Natural killer cell treated with Interleukin-12 subunit alpha and Interleukin-12 subunit beta and Interleukin-15 and Interleukin-18, amount 100 ng/mL, for 72 hours (primary cell): ENCODE measurements at regions not wholly inside any gene's neighbourhood (a gene's known extent, or its start where the extent isn't known, plus 50 kb on each side); places are given as distances from the start of the nearest gene placed in this dataset.

ENCODE experiments used
- ATAC-seq, 2 donors: fragments of 150-1000 bp; cut with Tn5 transposase in 1 of 2; sonication (Bioruptor Pico), chemical (Tn5 transposase) in 1 of 2; 2 replicates each; pipeline ENCODE4 v1.10.0; 2021
- DNase-seq: peaks from one replicate; pipeline ENCODE4 v3.0.0; 2022; ENCODE audit warnings: low spot score
- H3K27ac Mint-ChIP-seq, 2 donors: 1 replicate in 1 of 2; 2 replicates in 1 of 2; pipeline ENCODE4 v1.8.0; 2022; ENCODE audit warnings: mixed read lengths in 2 of 2, mild to moderate bottlenecking in 1 of 2, moderate library complexity in 1 of 2
- H3K27me3 Mint-ChIP-seq, 2 donors: 1 replicate in 1 of 2; 2 replicates in 1 of 2; pipeline ENCODE4 v1.8.0; 2022; ENCODE audit warnings: mixed read lengths in 2 of 2
- H3K36me3 Mint-ChIP-seq: one replicate; pipeline ENCODE4 v1.8.0; 2022; ENCODE audit warnings: mixed read lengths
- H3K4me1 Mint-ChIP-seq, 2 donors: 1 replicate in 1 of 2; 2 replicates in 1 of 2; pipeline ENCODE4 v1.8.0; 2022; ENCODE audit warnings: low read depth in 2 of 2, mixed read lengths in 2 of 2, mild to moderate bottlenecking in 1 of 2
- H3K4me3 Mint-ChIP-seq: one replicate; pipeline ENCODE4 v1.8.0; 2022; ENCODE audit warnings: mixed read lengths
- H3K9me3 Mint-ChIP-seq: 2 replicates; pipeline ENCODE4 v1.8.0; 2022; ENCODE audit warnings: mixed read lengths

DNA sequence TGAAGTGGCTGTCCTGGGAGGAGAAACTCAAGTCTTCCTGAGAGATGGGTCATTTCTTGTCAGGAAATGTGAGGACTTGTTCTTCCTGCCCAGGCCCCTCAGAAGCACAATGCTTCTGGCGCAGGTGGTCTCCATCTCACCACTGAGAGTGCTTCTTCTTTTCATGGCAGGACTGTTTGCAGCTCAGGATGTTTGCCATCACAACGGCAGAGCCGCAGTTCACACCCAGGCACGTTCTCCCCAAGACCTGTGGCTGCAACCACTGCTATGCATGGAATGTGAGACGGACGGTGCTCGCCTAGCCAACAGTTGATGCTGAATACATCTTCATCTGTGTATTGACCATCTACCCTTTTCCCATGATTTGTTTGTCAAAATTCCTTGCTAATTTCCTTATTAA, 216.3 kb downstream of the GADD45G start:
- peaks cover 9 to 27% of the 10 kb centered on the region in 2 donors for H3K27me3 Mint-ChIP-seq
- peaks cover 9 to 12% of the 10 kb centered on the region in 2 donors for H3K4me1 Mint-ChIP-seq
- no peak for ATAC-seq
- H3K27ac Mint-ChIP-seq = no peak overlapping the region
- H3K4me3 Mint-ChIP-seq = no peak overlapping the region
- DNase-seq = no peak
- H3K36me3 Mint-ChIP-seq = no peaks in the 10 kb centered on the region
- no peaks in the 10 kb centered on the region for H3K9me3 Mint-ChIP-seq

DNA sequence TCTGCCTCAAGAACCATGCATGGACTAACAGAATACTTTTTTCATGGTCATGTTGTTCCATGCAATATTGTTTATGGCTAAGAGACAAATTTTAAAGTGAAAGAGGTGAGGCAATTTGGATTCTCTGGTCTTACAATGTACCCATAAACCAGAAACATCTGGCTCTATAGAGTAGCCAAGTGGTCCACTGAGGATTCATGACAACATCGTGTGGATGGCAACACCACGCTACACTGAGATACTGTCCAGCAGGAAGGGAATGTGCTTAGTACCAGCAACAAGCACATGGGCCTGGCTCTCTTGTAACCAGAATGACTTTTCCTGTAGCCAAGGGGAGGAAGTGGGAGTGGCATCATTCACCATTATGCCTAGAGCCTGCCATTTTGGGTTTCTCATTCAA, 218.2 kb downstream of the GADD45G start:
- no peak overlapping the region for H3K4me3 Mint-ChIP-seq
- no peak for ATAC-seq
- DNase-seq = no peak
- H3K4me1 Mint-ChIP-seq = peaks cover 10 to 17% of the 10 kb centered on the region in 2 donors
- no peaks in the 10 kb centered on the region for H3K9me3 Mint-ChIP-seq
- peaks cover 12 to 21% of the 10 kb centered on the region in 2 donors for H3K27me3 Mint-ChIP-seq
- H3K36me3 Mint-ChIP-seq = no peaks in the 10 kb centered on the region
- no peak overlapping the region for H3K27ac Mint-ChIP-seq

DNA sequence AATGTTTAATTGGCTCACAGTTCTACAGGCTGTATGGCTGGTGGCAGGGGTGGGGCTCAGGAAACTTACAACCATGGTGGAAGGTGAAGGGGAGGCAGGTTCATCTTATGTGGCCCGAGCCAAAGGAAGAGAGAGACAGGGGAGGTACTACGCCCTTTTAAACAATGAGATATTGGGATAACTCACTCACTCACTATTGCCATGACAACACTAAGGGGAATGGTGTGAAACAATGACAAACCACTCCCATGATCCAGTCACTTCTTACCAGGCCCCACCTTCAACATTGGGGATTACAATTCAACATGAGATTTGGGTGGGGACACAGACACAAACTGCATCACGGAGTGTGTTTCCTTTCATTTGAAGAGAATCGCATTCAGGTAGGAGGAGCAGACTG, 220.9 kb downstream of the GADD45G start:
- no peaks in the 10 kb centered on the region for H3K36me3 Mint-ChIP-seq
- ATAC-seq (no peak), DNase-seq (no peak)
- peaks cover 13 to 15% of the 10 kb centered on the region in 2 donors for H3K4me1 Mint-ChIP-seq
- H3K27me3 Mint-ChIP-seq = peaks cover under 1 to 8% of the 10 kb centered on the region in 2 donors
- H3K9me3 Mint-ChIP-seq = peaks cover 3% of the 10 kb centered on the region
- H3K4me3 Mint-ChIP-seq = no peak overlapping the region
- peak overlapping the region in 1 of 2 donors; percentile 8 for H3K27ac Mint-ChIP-seq

DNA sequence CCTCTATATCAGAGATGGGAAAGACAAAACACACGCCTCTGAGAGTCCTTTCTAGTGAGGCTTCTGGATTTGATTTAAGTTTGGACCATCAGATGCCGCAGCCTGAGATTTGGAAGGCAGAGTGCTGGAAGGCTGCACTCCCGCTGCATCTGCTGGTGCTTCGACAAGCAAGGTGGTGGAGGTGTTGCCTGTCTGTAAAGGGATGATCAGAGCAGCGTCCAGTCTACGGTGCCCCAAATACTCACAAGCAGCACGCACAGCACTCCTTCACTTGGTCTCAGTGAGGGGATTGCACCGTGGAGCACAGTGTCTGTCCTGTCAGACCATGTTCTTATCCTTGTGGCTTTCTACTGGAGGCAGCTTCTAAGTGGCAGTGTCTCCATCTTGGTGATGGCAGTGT, 221.4 kb downstream of the GADD45G start:
- Mint-ChIP-seq H3K27ac (no peak overlapping the region), H3K36me3 (no peaks in the 10 kb centered on the region), H3K27me3 (peaks cover 0 to 8% of the 10 kb centered on the region in 2 donors), H3K9me3 (peaks cover 3% of the 10 kb centered on the region), H3K4me1 (peaks cover 13 to 15% of the 10 kb centered on the region in 2 donors), H3K4me3 (no peak overlapping the region)
- no peak for ATAC-seq
- DNase-seq = no peak

DNA sequence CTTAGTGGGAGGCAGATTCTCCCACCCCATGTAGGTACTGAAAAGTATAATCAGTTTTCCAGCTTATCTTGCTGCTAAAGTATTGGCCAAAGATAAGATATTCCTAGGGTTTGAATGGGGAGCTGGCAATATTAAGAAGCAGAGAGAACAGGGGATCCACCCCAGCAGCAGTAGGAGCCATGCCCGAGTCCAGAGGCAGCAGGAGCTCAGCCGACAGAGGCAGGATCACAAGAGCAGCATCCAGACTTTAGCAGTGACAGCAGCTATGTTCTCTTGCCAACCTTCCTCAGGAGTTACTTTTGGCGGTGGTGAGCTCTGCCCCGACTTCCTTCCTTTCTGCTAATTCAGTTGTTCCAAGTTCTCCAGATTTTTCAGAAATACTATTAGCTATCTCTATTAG, 224.5 kb downstream of the GADD45G start:
- ATAC-seq = no peak
- Mint-ChIP-seq H3K27ac (no peak overlapping the region), H3K27me3 (peaks cover 14% of the 10 kb centered on the region in 2 donors), H3K4me1 (peaks cover 13 to 15% of the 10 kb centered on the region in 2 donors), H3K36me3 (no peaks in the 10 kb centered on the region), H3K9me3 (peaks cover 3% of the 10 kb centered on the region), H3K4me3 (no peak overlapping the region)
- no peak for DNase-seq

DNA sequence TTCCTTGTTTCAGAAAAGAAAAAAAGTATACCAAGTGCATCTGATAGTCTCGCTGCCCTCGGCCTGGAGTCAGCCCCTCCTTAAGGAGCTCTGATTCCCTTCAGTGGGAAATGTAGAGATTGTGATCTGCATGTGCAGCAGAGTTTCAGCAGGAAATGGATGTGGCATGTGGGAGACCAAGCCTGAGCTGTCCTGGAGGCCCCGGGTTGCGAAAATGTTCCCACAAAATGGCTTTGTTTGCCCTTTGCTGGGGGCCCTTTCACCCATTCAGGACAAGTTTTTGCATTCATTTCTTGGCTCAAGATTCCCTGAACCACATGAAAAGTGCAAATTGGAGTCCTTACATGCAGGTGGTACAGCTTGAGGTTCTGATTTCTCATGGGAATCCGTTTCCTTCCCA, 230.9 kb downstream of the GADD45G start:
- Mint-ChIP-seq H3K9me3 (no peaks in the 10 kb centered on the region), H3K27me3 (peaks cover 14 to 31% of the 10 kb centered on the region in 2 donors), H3K36me3 (no peaks in the 10 kb centered on the region), H3K4me3 (no peak overlapping the region), H3K4me1 (peaks cover 0 to 3% of the 10 kb centered on the region in 2 donors), H3K27ac (peak overlapping the region in 1 of 2 donors; percentile 29)
- no peak for ATAC-seq
- DNase-seq = no peak

DNA sequence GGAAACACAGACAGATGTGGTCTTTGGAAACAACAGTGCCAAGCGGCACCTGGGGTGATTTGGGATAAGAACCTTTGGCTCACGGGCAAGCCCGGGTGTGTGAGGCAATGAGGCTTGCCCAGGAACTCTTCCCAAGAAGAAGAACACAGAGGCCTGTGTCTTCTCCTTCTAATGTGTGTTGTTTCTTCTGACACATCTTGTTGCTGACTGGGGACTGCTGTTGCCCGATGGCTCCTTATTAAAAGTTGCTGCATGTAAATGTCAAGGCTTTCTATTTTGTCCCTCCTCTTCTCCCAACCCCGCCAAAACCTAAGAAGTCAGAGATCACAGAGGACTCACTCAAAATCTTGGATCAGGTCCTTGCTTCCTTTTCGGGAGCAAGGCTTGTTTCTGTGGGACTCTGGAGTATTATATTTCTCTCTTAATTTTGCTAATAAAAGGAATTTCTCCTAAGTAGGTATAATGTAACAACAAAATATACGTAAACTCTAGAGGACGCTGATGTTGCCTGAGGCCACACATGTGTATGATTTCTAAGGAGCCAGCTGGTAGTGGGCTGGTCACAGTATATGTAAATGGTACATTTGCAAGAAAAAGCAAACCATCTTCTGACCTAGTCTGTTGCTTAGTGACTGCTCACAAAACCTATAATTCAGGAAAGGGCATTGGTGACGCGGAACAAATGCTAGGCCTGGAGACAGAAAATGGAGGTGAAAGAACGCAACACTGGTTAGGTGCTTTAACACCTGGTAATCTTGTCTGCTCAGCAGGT, 232.5 kb downstream of the GADD45G start:
- H3K9me3 Mint-ChIP-seq = no peaks in the 10 kb centered on the region
- H3K36me3 Mint-ChIP-seq = no peaks in the 10 kb centered on the region
- ATAC-seq (no peak), DNase-seq (no peak)
- peaks cover 0 to 3% of the 10 kb centered on the region in 2 donors for H3K4me1 Mint-ChIP-seq
- peak overlapping the region in 1 of 2 donors; percentile 7 for H3K27ac Mint-ChIP-seq
- H3K4me3 Mint-ChIP-seq = no peak overlapping the region
- H3K27me3 Mint-ChIP-seq = peaks cover 17 to 38% of the 10 kb centered on the region in 2 donors

DNA sequence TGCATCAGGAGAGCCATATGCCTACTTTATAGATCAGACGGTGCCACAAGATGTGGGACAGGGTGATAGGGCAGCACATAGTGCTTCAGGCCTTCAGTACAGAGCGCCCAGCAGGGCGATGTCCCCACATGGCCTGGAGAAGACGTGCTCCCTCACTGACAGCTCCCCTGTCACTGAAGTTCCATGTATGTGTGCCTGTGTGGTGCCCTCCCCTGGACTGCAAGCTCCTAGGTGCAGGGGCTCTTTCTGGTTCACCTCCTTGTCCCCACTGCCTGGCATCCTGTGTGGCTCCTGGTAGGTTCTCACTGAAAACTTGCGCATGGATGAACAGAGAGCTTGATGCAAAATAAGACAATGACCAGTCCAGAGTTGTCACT, 233.1 kb downstream of the GADD45G start:
- H3K9me3 Mint-ChIP-seq = no peaks in the 10 kb centered on the region
- peaks cover 0 to 6% of the 10 kb centered on the region in 2 donors for H3K4me1 Mint-ChIP-seq
- no peak for ATAC-seq

DNA sequence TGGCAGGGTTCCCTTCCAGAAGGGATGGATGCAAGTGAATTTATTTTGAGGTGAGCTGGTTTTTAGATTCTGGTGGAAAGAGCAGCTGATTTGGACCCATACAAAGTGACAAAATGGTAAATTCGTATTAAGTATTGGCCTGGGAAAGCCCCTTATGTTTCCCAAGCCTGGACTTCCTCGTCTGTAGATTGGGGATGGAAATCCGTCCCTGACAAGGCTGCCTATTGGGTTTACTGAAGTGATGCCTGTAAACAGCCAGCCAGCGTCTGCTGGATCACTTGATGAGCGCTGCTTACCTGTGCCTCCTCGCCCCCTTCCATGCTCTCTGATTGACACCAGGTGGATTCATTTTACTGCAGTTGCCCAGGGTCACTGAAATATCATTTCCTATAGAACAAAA, 233.8 kb downstream of the GADD45G start:
- H3K4me1 Mint-ChIP-seq = peaks cover 0 to 6% of the 10 kb centered on the region in 2 donors
- no peak overlapping the region for H3K4me3 Mint-ChIP-seq
- no peak overlapping the region for H3K27ac Mint-ChIP-seq
- H3K9me3 Mint-ChIP-seq = no peaks in the 10 kb centered on the region
- DNase-seq (no peak), ATAC-seq (no peak)
- H3K36me3 Mint-ChIP-seq = no peaks in the 10 kb centered on the region
- peaks cover 13 to 38% of the 10 kb centered on the region in 2 donors for H3K27me3 Mint-ChIP-seq

More for the DNA sequence above, 233.1 kb downstream of the GADD45G start:
- Mint-ChIP-seq H3K27ac (no peak overlapping the region), H3K36me3 (no peaks in the 10 kb centered on the region), H3K27me3 (peaks cover 17 to 41% of the 10 kb centered on the region in 2 donors), H3K4me3 (no peak overlapping the region)
- DNase-seq = no peak

DNA sequence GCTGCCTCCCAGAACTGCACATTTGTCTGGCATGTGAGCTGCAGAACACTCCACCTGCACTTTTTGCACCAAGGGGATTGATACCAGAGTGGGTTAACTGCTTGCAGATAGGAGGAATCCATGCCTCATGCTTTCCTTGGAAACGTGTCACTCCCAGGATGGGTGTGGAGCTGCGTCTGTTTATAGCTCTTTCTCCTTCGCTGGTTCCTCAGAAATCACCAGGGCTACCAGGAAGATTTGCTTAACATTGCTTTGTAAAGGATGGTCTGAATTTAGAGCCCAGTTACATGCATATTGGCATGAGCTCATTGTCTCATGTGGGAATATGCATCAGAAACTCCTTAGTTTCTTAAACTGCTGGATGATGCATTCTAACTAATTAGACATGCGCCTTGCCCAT, 234.6 kb downstream of the GADD45G start:
- DNase-seq (no peak), ATAC-seq (no peak)
- no peaks in the 10 kb centered on the region for H3K9me3 Mint-ChIP-seq
- H3K4me3 Mint-ChIP-seq = no peak overlapping the region
- peaks cover 0 to 6% of the 10 kb centered on the region in 2 donors for H3K4me1 Mint-ChIP-seq
- H3K27ac Mint-ChIP-seq = no peak overlapping the region
- no peaks in the 10 kb centered on the region for H3K36me3 Mint-ChIP-seq
- H3K27me3 Mint-ChIP-seq = peaks cover 10 to 29% of the 10 kb centered on the region in 2 donors

DNA sequence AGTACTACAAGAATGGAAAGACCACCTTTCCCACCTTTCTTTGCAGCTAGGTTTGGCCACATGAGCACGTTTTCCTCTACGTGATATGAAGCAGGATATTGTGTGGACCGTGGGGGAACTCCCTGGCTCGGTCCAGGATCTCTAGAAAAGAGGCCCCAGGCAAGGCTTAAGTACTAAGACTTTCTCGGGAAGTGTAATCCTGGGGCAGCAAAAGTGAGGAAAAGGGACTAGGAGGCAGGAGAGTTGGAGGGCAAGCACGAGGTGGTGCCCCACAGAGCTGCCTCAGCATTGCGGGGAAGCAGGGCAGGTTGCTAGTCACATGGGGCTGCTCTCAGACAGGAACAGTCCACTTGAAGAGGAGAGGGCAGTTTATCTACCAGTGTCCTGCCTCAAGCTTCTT, 235.1 kb downstream of the GADD45G start:
- Mint-ChIP-seq H3K9me3 (no peaks in the 10 kb centered on the region), H3K27me3 (peaks cover 6 to 24% of the 10 kb centered on the region in 2 donors), H3K36me3 (no peaks in the 10 kb centered on the region), H3K4me3 (no peak overlapping the region), H3K27ac (no peak overlapping the region), H3K4me1 (peaks cover 0 to 6% of the 10 kb centered on the region in 2 donors)
- ATAC-seq (no peak), DNase-seq (no peak)

DNA sequence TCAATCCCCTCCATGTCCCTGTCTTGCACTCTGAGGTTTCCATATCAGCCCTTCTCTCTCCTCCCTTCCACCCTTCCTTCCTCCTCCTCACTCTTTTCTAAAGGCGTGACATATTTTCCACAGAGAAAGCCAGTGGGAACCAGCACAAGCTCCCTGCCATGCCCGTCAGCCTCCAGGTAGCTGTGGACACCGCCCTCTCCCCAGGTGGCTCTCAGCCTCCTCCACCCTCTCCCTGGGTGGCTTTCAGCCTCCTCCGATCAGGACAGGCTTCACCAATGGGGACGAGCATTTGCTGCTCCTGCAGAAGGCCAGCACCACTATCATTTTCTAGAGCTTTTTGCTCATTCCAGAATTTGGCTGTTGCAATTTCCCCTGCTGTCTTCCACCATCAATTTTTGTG, 236.6 kb downstream of the GADD45G start:
- ATAC-seq (no peak), DNase-seq (no peak)
- Mint-ChIP-seq H3K27me3 (peaks cover 6 to 20% of the 10 kb centered on the region in 2 donors), H3K9me3 (no peaks in the 10 kb centered on the region), H3K36me3 (no peaks in the 10 kb centered on the region), H3K27ac (no peak overlapping the region), H3K4me1 (peaks cover 0 to 9% of the 10 kb centered on the region in 2 donors), H3K4me3 (no peak overlapping the region)

DNA sequence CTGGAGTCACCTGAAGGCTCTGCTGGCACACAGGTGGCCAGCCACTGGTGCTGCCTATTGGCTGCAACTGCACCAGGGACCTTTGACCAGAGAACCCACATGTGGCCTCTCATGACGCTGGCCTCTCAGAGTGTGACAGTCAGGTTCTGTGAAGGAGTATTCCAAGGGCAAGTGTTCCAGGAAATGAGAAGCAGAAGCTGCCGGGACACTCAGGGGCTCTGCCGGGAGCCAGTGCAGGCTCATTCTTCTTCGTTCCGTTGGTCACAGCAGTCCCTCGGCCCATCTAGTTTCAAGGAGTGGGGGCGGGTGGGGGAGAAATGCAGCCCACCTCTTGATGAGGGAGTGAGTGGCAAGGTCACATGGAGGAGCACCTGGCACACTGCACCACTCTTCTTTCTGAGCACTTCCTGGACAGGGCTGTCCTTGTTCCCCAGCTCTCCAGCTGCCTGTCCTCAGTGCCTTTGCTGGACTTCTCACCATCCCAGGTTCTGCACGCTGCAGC, 237.5 kb downstream of the GADD45G start:
- Mint-ChIP-seq H3K27ac (peak overlapping the region in 1 of 2 donors; percentile 34), H3K27me3 (peaks cover 6 to 20% of the 10 kb centered on the region in 2 donors), H3K9me3 (no peaks in the 10 kb centered on the region), H3K4me3 (no peak overlapping the region), H3K4me1 (peaks cover 0 to 9% of the 10 kb centered on the region in 2 donors), H3K36me3 (no peaks in the 10 kb centered on the region)
- DNase-seq (no peak), ATAC-seq (no peak)

DNA sequence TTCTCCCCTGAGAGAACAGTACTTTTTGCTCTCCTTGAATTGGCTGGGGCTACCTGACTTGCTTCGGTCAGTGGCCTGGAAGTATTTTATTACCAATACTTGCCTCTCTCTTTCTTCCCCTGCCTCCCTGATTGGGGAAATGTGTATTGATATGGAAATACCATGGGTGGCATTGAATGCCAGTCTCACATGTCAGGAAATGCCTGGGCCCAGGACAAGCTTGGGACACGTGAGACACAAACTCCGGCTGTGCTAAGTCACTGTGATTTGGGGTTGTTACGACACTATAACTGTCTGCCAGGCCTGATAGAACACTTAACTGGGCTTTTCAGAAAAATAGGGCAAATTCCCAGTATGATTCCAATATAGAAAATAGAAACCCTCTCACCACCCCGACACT, 238.3 kb downstream of the GADD45G start:
- H3K27ac Mint-ChIP-seq = peak overlapping the region in 1 of 2 donors; percentile 34

More for the DNA sequence above, 238.3 kb downstream of the GADD45G start:
- Mint-ChIP-seq H3K9me3 (no peaks in the 10 kb centered on the region), H3K27me3 (peaks cover 6 to 20% of the 10 kb centered on the region in 2 donors), H3K4me3 (no peak overlapping the region), H3K36me3 (no peaks in the 10 kb centered on the region), H3K4me1 (peaks cover 0 to 9% of the 10 kb centered on the region in 2 donors)
- ATAC-seq (no peak), DNase-seq (no peak)
